Activated CD8-positive, alpha-beta T cell treated with anti-CD3 and anti-CD28 coated beads for 36 hours (primary cell): ENCODE measurements at regions not wholly inside any gene's neighbourhood (a gene's known extent, or its start where the extent isn't known, plus 50 kb on each side); places are given as distances from the start of the nearest gene placed in this dataset.

ENCODE experiments used
- ATAC-seq: fragments of 200-7000 bp; cut with Tn5 transposase; one replicate; pipeline ENCODE4 v1.10.0; 2021; ENCODE audit warnings: mild to moderate bottlenecking, moderate library complexity
- CTCF ChIA-PET: fragments of 350-600 bp; sonication (Branson Sonifier 250); formaldehyde crosslinking; loops from one replicate; lab custom pipeline; 2021; ENCODE audit warnings: antibody characterized with exemption; lab: Charles Lee
- POLR2A ChIA-PET: fragments of 350-600 bp; sonication (Branson Sonifier 250); formaldehyde crosslinking; loops from one replicate; lab custom pipeline; 2021; ENCODE audit warnings: antibody characterized with exemption; lab: Charles Lee
- DNase-seq: peaks from one replicate; pipeline ENCODE4 v3.0.0-alpha.2; 2020
- H3K27ac Mint-ChIP-seq: one replicate; pipeline ENCODE4 v1.8.0; 2021; ENCODE audit warnings: mild to moderate bottlenecking, mixed read lengths
- H3K27me3 Mint-ChIP-seq: one replicate; pipeline ENCODE4 v1.8.0; 2021; ENCODE audit warnings: mixed read lengths
- H3K36me3 Mint-ChIP-seq: one replicate; pipeline ENCODE4 v1.8.0; 2021; ENCODE audit warnings: low read depth, mixed read lengths
- H3K4me1 Mint-ChIP-seq: one replicate; pipeline ENCODE4 v1.8.0; 2021; ENCODE audit warnings: low read depth, mixed read lengths
- H3K4me3 Mint-ChIP-seq: one replicate; pipeline ENCODE4 v1.8.0; 2021; ENCODE audit warnings: mild to moderate bottlenecking, moderate library complexity, mixed read lengths
- H3K9me3 Mint-ChIP-seq: one replicate; pipeline ENCODE4 v1.8.0; 2021; ENCODE audit warnings: mixed read lengths
- intact Hi-C: fragments of 100-400 bp; cut with micrococcal nuclease; formaldehyde crosslinking; loops from one replicate; pipeline ENCODE4 v1.10.0; 2022
- TF ChIP-seq, protein P1 (sequence below): fragments of 200-600 bp; IDR thresholded peaks from one replicate; pipeline ENCODE4 v1.8.0; 2022; ENCODE audit warnings: antibody characterized with exemption, mild to moderate bottlenecking

DNA sequence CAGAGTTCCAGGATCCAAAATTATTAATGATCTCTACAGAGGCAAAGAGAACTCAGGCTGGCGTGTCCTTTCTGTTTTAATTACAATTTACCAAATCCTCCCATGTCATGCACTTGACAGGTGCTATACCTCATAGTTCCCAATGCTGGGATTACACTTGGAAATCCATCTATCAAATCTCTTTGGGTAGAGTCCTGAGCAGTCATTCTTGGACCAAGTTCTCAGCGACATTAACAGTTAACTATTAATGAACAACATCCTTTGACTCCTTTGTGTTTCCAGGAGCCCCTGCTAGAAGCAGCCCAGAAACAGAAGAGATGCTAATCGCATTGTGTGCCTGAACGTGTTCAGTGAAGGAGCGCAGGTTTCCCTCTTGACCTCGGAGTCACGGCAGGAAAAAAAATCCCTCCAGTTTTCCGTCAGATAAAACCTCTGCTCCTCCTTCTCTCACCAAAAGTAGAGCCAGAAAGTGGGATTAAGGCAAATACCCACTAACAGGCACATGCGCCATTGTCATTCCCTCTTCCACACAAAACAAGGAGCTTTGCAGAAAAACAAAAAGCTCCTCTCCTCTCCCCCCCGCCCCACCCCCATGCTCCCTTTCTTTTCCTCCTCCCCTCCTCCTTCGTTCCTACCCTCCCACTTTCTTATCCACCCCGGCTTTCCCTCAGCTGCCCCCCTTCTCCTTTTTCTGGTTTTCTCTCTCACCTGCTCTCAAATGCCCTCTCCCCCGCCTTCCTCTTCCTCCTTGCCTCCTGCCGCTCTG, 224.7 kb downstream of the ZIC5 start:
- TF ChIP-seq, protein P1, sequence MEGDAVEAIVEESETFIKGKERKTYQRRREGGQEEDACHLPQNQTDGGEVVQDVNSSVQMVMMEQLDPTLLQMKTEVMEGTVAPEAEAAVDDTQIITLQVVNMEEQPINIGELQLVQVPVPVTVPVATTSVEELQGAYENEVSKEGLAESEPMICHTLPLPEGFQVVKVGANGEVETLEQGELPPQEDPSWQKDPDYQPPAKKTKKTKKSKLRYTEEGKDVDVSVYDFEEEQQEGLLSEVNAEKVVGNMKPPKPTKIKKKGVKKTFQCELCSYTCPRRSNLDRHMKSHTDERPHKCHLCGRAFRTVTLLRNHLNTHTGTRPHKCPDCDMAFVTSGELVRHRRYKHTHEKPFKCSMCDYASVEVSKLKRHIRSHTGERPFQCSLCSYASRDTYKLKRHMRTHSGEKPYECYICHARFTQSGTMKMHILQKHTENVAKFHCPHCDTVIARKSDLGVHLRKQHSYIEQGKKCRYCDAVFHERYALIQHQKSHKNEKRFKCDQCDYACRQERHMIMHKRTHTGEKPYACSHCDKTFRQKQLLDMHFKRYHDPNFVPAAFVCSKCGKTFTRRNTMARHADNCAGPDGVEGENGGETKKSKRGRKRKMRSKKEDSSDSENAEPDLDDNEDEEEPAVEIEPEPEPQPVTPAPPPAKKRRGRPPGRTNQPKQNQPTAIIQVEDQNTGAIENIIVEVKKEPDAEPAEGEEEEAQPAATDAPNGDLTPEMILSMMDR: no peak
- H3K36me3 Mint-ChIP-seq: peaks cover 5% of the 10 kb centered on the region
- no peak for ATAC-seq
- ChIA-PET CTCF (interaction anchor here (0.7 to 1.1 kb wide), 2 partner anchors 10 to 1023 kb away, joined by 4 to 5 read pairs; no protein-coding TSS in a partner anchor), POLR2A (no interaction called here)
- no peaks in the 10 kb centered on the region for H3K9me3 Mint-ChIP-seq
- intact Hi-C loops: no loop called here
- H3K4me3 Mint-ChIP-seq: no peak overlapping the region
- no peaks in the 10 kb centered on the region for H3K27me3 Mint-ChIP-seq
- DNase-seq: no peak
- H3K27ac Mint-ChIP-seq: no peak overlapping the region
- no peaks in the 10 kb centered on the region for H3K4me1 Mint-ChIP-seq

DNA sequence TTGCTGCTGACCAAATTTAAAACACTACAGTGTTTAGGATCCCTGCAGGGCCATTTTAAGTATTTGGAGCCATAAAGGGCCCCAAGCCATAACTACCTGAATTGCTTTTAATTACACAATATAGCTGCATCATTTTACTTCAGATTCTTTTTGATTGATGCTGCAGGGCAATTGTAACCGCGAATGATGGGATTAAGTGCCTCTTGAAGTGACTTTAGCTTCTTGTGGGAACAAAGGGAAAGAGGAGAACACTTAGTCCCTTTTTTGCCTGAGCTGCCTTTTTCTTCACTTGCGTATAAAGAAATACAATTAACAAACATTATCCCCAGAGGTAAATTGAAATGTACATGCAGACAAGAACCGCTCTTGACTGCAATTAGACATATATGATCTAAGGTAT, 228.5 kb downstream of the ZIC5 start:
- H3K27ac Mint-ChIP-seq: no peak overlapping the region
- peaks cover 5% of the 10 kb centered on the region for H3K4me1 Mint-ChIP-seq
- DNase-seq (no peak), ATAC-seq (no peak)
- ChIA-PET POLR2A (no interaction called here), CTCF (no interaction called here)
- H3K36me3 Mint-ChIP-seq: no peaks in the 10 kb centered on the region
- no peak overlapping the region for H3K4me3 Mint-ChIP-seq
- intact Hi-C loops: no loop called here
- TF ChIP-seq, protein P1: no peak
- no peaks in the 10 kb centered on the region for H3K9me3 Mint-ChIP-seq
- H3K27me3 Mint-ChIP-seq: no peaks in the 10 kb centered on the region

DNA sequence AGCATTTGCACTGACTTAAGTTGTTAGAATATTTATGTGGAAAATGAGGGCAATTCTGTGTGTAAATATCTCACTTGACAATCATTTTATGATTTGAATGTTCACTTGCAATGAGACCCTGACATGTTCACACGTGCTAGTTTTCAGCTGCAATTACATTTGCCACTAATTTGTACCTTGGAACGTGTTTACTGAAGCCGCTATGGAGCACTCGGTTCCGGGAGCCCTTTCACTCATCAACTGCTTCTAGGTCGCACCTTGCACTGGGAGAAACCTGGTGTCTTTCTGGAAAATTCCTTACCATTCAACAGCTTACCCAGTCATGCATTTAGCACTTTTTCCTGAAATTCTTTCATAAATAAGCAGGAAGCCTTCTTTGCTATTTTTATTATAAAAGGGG, 229.6 kb downstream of the ZIC5 start:
- H3K4me1 Mint-ChIP-seq: peaks cover 5% of the 10 kb centered on the region
- POLR2A ChIA-PET: interaction anchor here (0.5 to 0.7 kb wide), 2 partner anchors 143 to 1939 kb away, joined by 3 read pairs; no protein-coding TSS in a partner anchor
- intact Hi-C loops: no loop called here
- H3K9me3 Mint-ChIP-seq: no peaks in the 10 kb centered on the region
- CTCF ChIA-PET: interaction anchor here (1.7 kb wide), 1 partner anchor 17 kb away, joined by 4 read pairs; no protein-coding TSS in a partner anchor
- H3K27me3 Mint-ChIP-seq: no peaks in the 10 kb centered on the region
- TF ChIP-seq, protein P1: no peak
- H3K4me3 Mint-ChIP-seq: no peak overlapping the region
- no peak for ATAC-seq
- H3K36me3 Mint-ChIP-seq: no peaks in the 10 kb centered on the region
- no peak overlapping the region for H3K27ac Mint-ChIP-seq
- no peak for DNase-seq

DNA sequence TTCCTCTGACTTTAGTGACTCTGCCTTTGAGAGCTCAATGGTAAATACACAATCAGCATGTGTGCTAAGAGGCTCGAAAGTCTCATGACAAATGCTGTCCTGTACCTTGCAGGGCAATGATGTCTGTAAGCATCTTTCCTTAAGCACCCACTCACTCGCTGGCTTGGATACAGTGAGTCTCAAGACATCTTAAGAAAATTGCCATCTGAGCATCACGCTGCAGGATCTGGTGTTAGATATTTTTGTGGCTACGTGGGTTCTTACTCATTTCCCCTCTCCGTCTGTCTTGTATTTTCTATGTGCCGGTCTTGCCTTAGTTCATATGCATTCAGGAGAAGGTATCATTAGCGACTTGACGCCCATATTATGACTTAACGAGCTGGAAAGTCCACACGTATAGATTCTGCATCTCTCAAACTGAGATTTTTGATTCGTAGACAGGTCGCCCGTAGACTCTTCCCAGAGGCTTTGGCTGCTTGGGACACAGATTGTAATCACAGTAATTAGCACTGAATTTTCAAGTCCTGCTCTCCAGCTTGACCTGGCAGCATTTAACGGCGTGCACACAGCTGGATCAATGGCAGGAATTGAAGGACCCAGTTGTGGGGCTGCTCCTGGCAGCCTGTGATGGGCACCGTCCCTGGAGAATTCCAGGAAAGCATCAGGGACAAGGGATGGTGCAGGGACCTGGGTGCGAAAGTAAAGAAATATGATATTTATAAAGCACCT, 231.2 kb downstream of the ZIC5 start:
- Mint-ChIP-seq H3K4me1 (peaks cover 5% of the 10 kb centered on the region), H3K36me3 (no peaks in the 10 kb centered on the region), H3K27me3 (no peaks in the 10 kb centered on the region), H3K27ac (no peak overlapping the region), H3K4me3 (no peak overlapping the region), H3K9me3 (no peaks in the 10 kb centered on the region)
- intact Hi-C loops: no loop called here
- POLR2A ChIA-PET: no interaction called here
- TF ChIP-seq, protein P1: no peak
- no peak for ATAC-seq
- no peak for DNase-seq
- CTCF ChIA-PET: interaction anchor here (0.9 to 1.7 kb wide), 2 partner anchors 15 to 84 kb away, joined by 3 to 4 read pairs; no protein-coding TSS in a partner anchor

GRCh38 chr13:99738626-99739025, 232.9 kb downstream of the ZIC5 start:
- TF ChIP-seq, protein P1: no peak
- Mint-ChIP-seq H3K4me1 (peaks cover 5% of the 10 kb centered on the region), H3K36me3 (no peaks in the 10 kb centered on the region), H3K9me3 (no peaks in the 10 kb centered on the region), H3K27me3 (no peaks in the 10 kb centered on the region), H3K27ac (no peak overlapping the region), H3K4me3 (no peak overlapping the region)
- ATAC-seq (no peak), DNase-seq (no peak)
- intact Hi-C loops: no loop called here
- ChIA-PET POLR2A (no interaction called here), CTCF (no interaction called here)
